Parathyroid adenoma (tissue), 2 donors: ENCODE measurements at regions not wholly inside any gene's neighbourhood (a gene's known extent, or its start where the extent isn't known, plus 50 kb on each side); places are given as distances from the start of the nearest gene placed in this dataset.

Experiments
- H2AFZ ChIP-seq: fragments of 300-600 bp; sonication (generic); one replicate; pipeline ENCODE4 v1.7.0; 2017; ENCODE audit warnings: antibody characterized with exemption, mild to moderate bottlenecking
- H3K27ac ChIP-seq: fragments of 300-600 bp; sonication (generic); one replicate; pipeline ENCODE4 v1.7.0; 2017
- H3K27me3 ChIP-seq: fragments of 300-600 bp; sonication (generic); one replicate; pipeline ENCODE4 v1.7.0; 2017; ENCODE audit warnings: low read length; ENCODE audit not compliant: control insufficient read depth, insufficient read depth
- H3K36me3 ChIP-seq: fragments of 300-600 bp; sonication (generic); one replicate; pipeline ENCODE4 v1.7.0; 2017; ENCODE audit warnings: low read length; ENCODE audit not compliant: control insufficient read depth, insufficient read depth
- H3K4me1 ChIP-seq: fragments of 300-600 bp; sonication (generic); one replicate; pipeline ENCODE4 v1.7.0; 2017; ENCODE audit warnings: control low read depth
- H3K4me2 ChIP-seq: fragments of 300-600 bp; sonication (generic); one replicate; pipeline ENCODE4 v1.7.0; 2017; ENCODE audit warnings: low read length
- H3K4me3 ChIP-seq: fragments of 300-600 bp; sonication (generic); one replicate; pipeline ENCODE4 v1.7.0; 2017; ENCODE audit warnings: low read depth, low read length
- H3K79me2 ChIP-seq: fragments of 300-600 bp; sonication (generic); one replicate; pipeline ENCODE4 v1.7.0; 2017; ENCODE audit warnings: control low read depth
- H3K9ac ChIP-seq: fragments of 300-600 bp; sonication (generic); one replicate; pipeline ENCODE4 v1.7.0; 2017; ENCODE audit warnings: mild to moderate bottlenecking
- H3K9me3 ChIP-seq: fragments of 300-600 bp; sonication (generic); one replicate; pipeline ENCODE4 v1.7.0; 2017; ENCODE audit warnings: low read length; ENCODE audit not compliant: control insufficient read depth
- TF ChIP-seq, protein P1 (sequence below): fragments of 300-600 bp; sonication (generic); IDR thresholded peaks from one replicate; pipeline ENCODE4 v1.7.0; 2017; ENCODE audit warnings: antibody characterized with exemption, mild to moderate bottlenecking
- donor health status: primary hyperparathyroidism.

DNA sequence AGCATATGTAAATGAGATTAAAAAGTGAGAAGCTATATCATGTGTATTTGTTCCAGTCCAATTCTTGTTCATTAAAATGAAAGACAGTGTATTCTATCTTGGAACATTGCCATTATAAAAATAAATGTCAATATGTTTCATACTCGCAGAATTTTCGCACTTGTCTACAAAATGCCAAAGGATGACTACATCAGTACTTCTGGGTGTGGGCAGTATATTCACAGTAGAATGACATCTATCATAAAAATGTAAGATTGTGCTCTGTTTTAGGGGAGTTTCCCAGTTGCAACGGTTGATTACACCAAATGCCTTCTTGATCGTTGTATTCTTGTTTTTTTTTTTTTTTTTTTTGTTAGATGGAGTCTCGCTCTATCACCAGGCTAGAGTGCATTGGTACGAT lies 292.3 kb upstream of the E2F7 start:
- Histone ChIP-seq H3K27me3 (no peaks in the 10 kb centered on the region), H2AFZ (no peak overlapping the region), H3K79me2 (peaks cover 3% of the 10 kb centered on the region), H3K4me1 (no peaks in the 10 kb centered on the region), H3K4me3 (no peak overlapping the region), H3K36me3 (no peaks in the 10 kb centered on the region), H3K27ac (no peak overlapping the region), H3K9me3 (no peaks in the 10 kb centered on the region), H3K4me2 (no peak overlapping the region), H3K9ac (no peak overlapping the region)
- TF ChIP-seq, protein P1, sequence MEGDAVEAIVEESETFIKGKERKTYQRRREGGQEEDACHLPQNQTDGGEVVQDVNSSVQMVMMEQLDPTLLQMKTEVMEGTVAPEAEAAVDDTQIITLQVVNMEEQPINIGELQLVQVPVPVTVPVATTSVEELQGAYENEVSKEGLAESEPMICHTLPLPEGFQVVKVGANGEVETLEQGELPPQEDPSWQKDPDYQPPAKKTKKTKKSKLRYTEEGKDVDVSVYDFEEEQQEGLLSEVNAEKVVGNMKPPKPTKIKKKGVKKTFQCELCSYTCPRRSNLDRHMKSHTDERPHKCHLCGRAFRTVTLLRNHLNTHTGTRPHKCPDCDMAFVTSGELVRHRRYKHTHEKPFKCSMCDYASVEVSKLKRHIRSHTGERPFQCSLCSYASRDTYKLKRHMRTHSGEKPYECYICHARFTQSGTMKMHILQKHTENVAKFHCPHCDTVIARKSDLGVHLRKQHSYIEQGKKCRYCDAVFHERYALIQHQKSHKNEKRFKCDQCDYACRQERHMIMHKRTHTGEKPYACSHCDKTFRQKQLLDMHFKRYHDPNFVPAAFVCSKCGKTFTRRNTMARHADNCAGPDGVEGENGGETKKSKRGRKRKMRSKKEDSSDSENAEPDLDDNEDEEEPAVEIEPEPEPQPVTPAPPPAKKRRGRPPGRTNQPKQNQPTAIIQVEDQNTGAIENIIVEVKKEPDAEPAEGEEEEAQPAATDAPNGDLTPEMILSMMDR = no peak

DNA sequence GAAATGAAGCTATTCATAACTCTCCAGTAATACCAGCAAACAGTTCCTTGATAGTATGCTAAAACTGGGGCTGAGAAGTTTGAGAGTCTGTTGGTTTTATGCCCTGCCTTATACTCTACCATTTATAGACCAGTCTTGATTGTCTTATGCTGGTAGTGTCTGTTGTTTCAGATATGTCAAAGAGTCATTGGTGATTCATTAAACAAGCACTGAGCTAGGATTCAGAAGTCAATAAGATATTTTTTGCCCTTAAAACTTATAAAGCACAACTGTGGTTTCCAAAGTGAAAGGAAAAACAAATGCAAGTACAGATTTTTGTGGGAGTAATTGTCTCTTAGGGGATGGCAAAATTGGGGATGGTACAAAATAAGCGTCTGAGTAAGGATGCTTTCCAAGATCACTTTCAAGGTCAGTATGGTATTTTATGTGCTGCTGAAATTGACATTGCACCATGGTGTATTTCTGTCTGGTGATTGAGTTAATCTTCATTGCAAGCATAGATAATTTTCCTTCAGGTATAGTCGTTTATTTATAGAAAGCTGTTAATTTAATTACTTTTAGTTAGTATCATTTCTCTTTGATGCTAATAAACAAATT lies 289.5 kb upstream of the E2F7 start:
- H3K9me3 ChIP-seq = no peaks in the 10 kb centered on the region
- no peak overlapping the region for H3K9ac ChIP-seq
- H3K4me2 ChIP-seq = no peak overlapping the region
- no peak overlapping the region for H2AFZ ChIP-seq
- H3K27me3 ChIP-seq = no peaks in the 10 kb centered on the region
- H3K79me2 ChIP-seq = peaks cover 3% of the 10 kb centered on the region
- TF ChIP-seq, protein P1 = no peak
- H3K27ac ChIP-seq = no peak overlapping the region
- H3K36me3 ChIP-seq = no peaks in the 10 kb centered on the region
- H3K4me1 ChIP-seq = peaks cover 9% of the 10 kb centered on the region
- H3K4me3 ChIP-seq = no peak overlapping the region

DNA sequence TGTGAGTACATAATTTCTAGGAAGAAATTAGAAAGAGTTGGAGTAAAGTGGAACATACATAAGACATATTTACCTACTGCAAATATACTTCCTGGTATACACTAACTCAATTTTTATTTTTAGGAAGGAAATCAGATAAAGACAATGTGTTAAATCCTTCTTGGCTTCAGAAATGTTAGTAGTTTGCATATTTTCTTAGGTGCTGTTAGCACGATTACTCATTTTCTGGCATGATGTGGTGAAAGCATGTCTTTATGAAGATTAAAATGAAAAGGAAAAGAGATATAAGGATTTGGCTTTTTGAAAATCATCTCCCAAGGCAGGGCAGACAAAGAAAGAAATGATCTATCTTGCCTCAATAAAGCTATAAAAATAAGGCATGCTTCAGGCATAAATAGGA lies 287.6 kb upstream of the E2F7 start:
- Histone ChIP-seq H3K27ac (no peak overlapping the region), H2AFZ (no peak overlapping the region), H3K4me2 (no peak overlapping the region), H3K36me3 (no peaks in the 10 kb centered on the region), H3K9me3 (no peaks in the 10 kb centered on the region), H3K4me1 (peaks cover 14% of the 10 kb centered on the region), H3K4me3 (no peak overlapping the region), H3K79me2 (no peaks in the 10 kb centered on the region), H3K27me3 (no peaks in the 10 kb centered on the region), H3K9ac (no peak overlapping the region)
- TF ChIP-seq, protein P1 = no peak

DNA sequence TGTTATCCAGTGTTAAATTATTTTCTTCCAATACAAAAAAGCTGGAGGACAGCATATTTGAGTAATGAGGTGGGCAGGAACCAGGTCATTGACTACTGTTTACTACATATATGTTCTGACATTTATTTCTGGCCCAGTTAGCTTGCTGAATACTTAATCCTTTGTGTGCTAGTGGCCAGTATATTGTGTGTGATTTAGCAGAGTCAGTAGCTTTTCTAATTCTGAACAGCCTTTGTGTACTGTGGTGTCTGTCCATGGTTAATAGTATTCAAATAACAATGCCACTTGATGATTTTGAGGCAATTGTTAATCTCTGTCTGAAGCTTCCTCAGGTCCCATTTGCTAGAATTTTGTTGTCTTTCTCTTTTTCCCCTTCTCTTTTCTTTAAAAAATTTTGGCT lies 286.5 kb upstream of the E2F7 start:
- Histone ChIP-seq H3K4me1 (peaks cover 14% of the 10 kb centered on the region), H3K9ac (no peak overlapping the region), H3K9me3 (no peaks in the 10 kb centered on the region), H3K27ac (no peak overlapping the region), H3K79me2 (no peaks in the 10 kb centered on the region), H3K4me3 (no peak overlapping the region), H3K4me2 (no peak overlapping the region), H3K36me3 (no peaks in the 10 kb centered on the region), H2AFZ (no peak overlapping the region), H3K27me3 (no peaks in the 10 kb centered on the region)
- TF ChIP-seq, protein P1 = no peak

DNA sequence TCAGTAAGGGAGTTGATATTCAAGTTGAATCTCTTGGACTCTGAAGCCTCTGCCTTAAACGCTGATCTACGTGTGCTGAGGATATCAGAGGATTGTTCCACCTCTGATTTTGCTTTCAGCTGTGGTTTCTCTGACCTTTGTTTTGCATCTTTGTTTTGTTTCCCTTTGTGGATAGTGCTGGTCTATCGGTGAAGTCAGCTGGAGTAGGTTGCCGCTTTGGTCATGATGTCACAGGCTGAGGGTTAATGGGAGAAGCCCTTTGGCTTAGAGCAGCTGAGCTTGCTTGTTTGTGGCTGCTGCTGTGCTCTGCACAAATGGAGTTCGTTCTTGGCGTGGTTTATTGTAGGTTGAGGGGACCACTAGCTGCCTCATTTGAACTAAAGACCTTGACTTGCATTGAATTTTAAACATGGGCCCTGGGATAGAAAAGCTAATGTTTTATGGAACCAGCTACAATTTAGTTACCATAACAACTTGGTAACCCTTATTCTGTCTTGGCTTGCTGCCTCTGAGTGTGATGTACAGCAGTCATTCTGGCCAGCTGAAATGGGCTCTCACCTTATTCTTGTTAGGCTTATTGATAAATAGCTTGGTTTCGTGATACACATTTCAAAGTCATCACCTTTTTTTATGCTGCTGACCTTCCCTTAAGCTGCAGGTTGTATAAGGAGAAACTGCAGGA lies 284.5 kb upstream of the E2F7 start:
- H3K4me2 ChIP-seq = no peak overlapping the region
- TF ChIP-seq, protein P1 = no peak
- H3K4me1 ChIP-seq = peaks cover 14% of the 10 kb centered on the region

More for the DNA sequence above, 284.5 kb upstream of the E2F7 start:
- H3K9me3 ChIP-seq = no peaks in the 10 kb centered on the region
- H3K4me3 ChIP-seq = no peak overlapping the region
- H3K36me3 ChIP-seq = no peaks in the 10 kb centered on the region
- H3K27ac ChIP-seq = no peak overlapping the region
- H3K27me3 ChIP-seq = no peaks in the 10 kb centered on the region
- H3K9ac ChIP-seq = no peak overlapping the region
- no peaks in the 10 kb centered on the region for H3K79me2 ChIP-seq
- peak overlapping the region; percentile 14 for H2AFZ ChIP-seq
